ENCODE measurements at regions not wholly inside any gene's neighbourhood (a gene's known extent, or its start where the extent isn't known, plus 50 kb on each side); places are given as distances from the start of the nearest gene placed in this dataset.

GRCh38 chr5:175070283-175070682, 345.9 kb downstream of the MSX2 start:
- H2BK15ac ChIP-seq (ENCODE audit: low read depth, low read length), result no peak overlapping the region
- POLR2A ChIA-PET (ENCODE audit: unreplicated experiment), result no interaction called here
- H3K9me1 ChIP-seq (ENCODE audit: insufficient read depth, low read length), result no peaks in the 10 kb centered on the region
- H3K9me3 ChIP-seq (ENCODE audit: control insufficient read depth, insufficient read depth, low read length), result no peaks in the 10 kb centered on the region
- TF ChIP-seq, protein P1, sequence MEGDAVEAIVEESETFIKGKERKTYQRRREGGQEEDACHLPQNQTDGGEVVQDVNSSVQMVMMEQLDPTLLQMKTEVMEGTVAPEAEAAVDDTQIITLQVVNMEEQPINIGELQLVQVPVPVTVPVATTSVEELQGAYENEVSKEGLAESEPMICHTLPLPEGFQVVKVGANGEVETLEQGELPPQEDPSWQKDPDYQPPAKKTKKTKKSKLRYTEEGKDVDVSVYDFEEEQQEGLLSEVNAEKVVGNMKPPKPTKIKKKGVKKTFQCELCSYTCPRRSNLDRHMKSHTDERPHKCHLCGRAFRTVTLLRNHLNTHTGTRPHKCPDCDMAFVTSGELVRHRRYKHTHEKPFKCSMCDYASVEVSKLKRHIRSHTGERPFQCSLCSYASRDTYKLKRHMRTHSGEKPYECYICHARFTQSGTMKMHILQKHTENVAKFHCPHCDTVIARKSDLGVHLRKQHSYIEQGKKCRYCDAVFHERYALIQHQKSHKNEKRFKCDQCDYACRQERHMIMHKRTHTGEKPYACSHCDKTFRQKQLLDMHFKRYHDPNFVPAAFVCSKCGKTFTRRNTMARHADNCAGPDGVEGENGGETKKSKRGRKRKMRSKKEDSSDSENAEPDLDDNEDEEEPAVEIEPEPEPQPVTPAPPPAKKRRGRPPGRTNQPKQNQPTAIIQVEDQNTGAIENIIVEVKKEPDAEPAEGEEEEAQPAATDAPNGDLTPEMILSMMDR (conservative IDR thresholded peaks at IDR 0.05; ENCODE audit: low read depth, low read length), result no peak
- TF ChIP-seq NFE2L2 (IDR thresholded peaks at IDR 0.05; ENCODE audit: low read depth, low read length) (no peak), SMC3 (IDR thresholded peaks at IDR 0.05; ENCODE audit: low read depth, low read length) (no peak), MXI1 (IDR thresholded peaks at IDR 0.05; ENCODE audit: borderline replicate concordance, low read depth, low read length) (no peak)
- no peak overlapping the region for H2BK5ac ChIP-seq (ENCODE audit: low read depth, low read length, poor library complexity, severe bottlenecking)
- H4K8ac ChIP-seq (ENCODE audit: low read depth in 2 of 2, low read length in 2 of 2), result no peak overlapping the region
- H3K9ac ChIP-seq (ENCODE audit: low read depth, low read length), result no peak overlapping the region
- no peak overlapping the region for H3K27ac ChIP-seq (ENCODE audit: insufficient read depth, low read length)
- BruUV-seq (replicated peaks), result no TSS peak
- no peak overlapping the region for H3K18ac ChIP-seq (ENCODE audit: low read depth, low read length)
- no peak overlapping the region for H3K4me2 ChIP-seq (ENCODE audit: low read depth, low read length)
- H3K79me1 ChIP-seq (ENCODE audit: low read depth in 1 of 2, low read length in 2 of 2), result no peaks in the 10 kb centered on the region
- in situ Hi-C loops (cut with MboI; ENCODE audit: low sequenced_read_pairs) (no loop called here), dilution Hi-C loops (cut with HindIII; ENCODE audit: low sequenced_read_pairs, unreplicated experiment) (no loop called here), intact Hi-C loops (cut with micrococcal nuclease) (no loop called here)
- H2AFZ ChIP-seq (replicated peaks; ENCODE audit: low read length, poor library complexity), result no peak overlapping the region
- H3K4me1 ChIP-seq (ENCODE audit: control insufficient read depth, insufficient read depth, low read length), result no peaks in the 10 kb centered on the region
- ATAC-seq (ENCODE audit: low read depth) (peak; percentile 56), DNase-seq (no peak)
- H2AK5ac ChIP-seq (ENCODE audit: low read depth, low read length), result no peak overlapping the region
- H3K27me3 ChIP-seq (ENCODE audit: control insufficient read depth, insufficient read depth, low read length), result no peaks in the 10 kb centered on the region
- no peak overlapping the region for H3K14ac ChIP-seq (replicated peaks; ENCODE audit: low read depth, low read length)
- H4K91ac ChIP-seq (ENCODE audit: insufficient read depth, low read depth, low read length), result no peak overlapping the region
- H2AK9ac ChIP-seq (replicated peaks; ENCODE audit: low read depth, low read length, poor library complexity), result no peak overlapping the region
- H3K4me3 ChIP-seq (ENCODE audit: insufficient read depth, low read depth, low read length), result no peak overlapping the region
- no peak overlapping the region for H3K4ac ChIP-seq (ENCODE audit: low read depth, low read length)
- no peaks in the 10 kb centered on the region for H4K20me1 ChIP-seq (ENCODE audit: insufficient read depth, low read length)
- CTCF ChIA-PET, result no interaction called here
- no peak overlapping the region for H3K23ac ChIP-seq (ENCODE audit: low read depth, low read length)
- no peaks in the 10 kb centered on the region for H3K36me3 ChIP-seq (ENCODE audit: control insufficient read depth, insufficient read depth, low read length)
- H4K5ac ChIP-seq (ENCODE audit: low read depth, low read length), result no peak overlapping the region
- H2BK20ac ChIP-seq (ENCODE audit: low read depth, low read length), result no peak overlapping the region
- no peak overlapping the region for H3K56ac ChIP-seq (ENCODE audit: extremely low read depth, insufficient read depth, low read length)
- H2BK120ac ChIP-seq (ENCODE audit: low read depth, low read length), result no peak overlapping the region
